ENCODE measurements at regions not wholly inside any gene's neighbourhood (a gene's known extent, or its start where the extent isn't known, plus 50 kb on each side); places are given as distances from the start of the nearest gene placed in this dataset.
A peak's percentile ranks its signal among the peaks of the same experiment; 100 is the strongest.

GRCh38 chr4:104848597-104849225, 298.0 kb upstream of the TET2 start:
- Histone ChIP-seq H3K4me3 (ENCODE audit: low read length) (no peak overlapping the region), H3K27ac (ENCODE audit: low read length) (no peak overlapping the region), H3K9me3 (ENCODE audit: control insufficient read depth, low read depth, low read length) (no peaks in the 10 kb centered on the region), H3K36me3 (ENCODE audit: control insufficient read depth, insufficient read depth, low read length) (no peaks in the 10 kb centered on the region), H3K27me3 (ENCODE audit: control insufficient read depth, insufficient read depth, low read length) (no peaks in the 10 kb centered on the region), H3K4me1 (ENCODE audit: control insufficient read depth, insufficient read depth, low read length) (no peaks in the 10 kb centered on the region)
- WGBS (ENCODE audit: insufficient coverage, low lambda C conversion rate), result no CpG with 5 or more reads among the region's 3 CpGs
- no peak for DNase-seq

DNA sequence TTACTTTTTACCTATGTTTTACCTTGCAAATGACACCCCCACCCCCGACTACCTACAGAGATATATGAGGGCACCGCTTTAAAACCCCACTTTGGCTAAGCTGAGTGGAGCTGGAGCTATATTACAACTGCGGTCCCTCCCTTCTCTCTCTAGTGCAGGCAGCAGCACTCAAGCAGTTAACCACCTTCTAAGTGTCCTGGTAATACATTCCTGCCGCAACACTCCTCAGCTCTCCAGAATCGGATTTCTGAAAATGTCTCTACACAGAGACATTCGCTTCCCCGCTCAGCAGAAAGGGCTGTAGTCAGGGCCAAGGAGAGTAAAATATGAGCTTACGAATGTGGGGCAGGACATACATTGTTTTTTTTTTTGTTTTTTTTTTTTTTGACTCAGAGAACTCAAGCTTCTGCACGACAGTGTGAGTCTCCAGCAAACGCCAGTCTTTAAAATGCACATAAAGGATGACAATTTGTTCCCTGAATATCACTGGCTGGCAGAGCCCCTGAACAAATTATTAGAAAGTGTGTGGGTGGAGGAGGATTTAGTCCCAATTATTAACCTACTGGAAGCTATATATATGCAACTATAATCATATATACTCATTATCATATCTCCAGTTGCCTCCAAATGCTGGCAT, 287.0 kb upstream of the TET2 start:
- no peak for DNase-seq
- Histone ChIP-seq H3K4me3 (ENCODE audit: low read length) (no peak overlapping the region), H3K27me3 (ENCODE audit: control insufficient read depth, insufficient read depth, low read length) (no peaks in the 10 kb centered on the region), H3K9me3 (ENCODE audit: control insufficient read depth, low read depth, low read length) (no peaks in the 10 kb centered on the region), H3K27ac (ENCODE audit: low read length) (no peak overlapping the region), H3K36me3 (ENCODE audit: control insufficient read depth, insufficient read depth, low read length) (no peaks in the 10 kb centered on the region), H3K4me1 (ENCODE audit: control insufficient read depth, insufficient read depth, low read length) (no peaks in the 10 kb centered on the region)
- WGBS (ENCODE audit: insufficient coverage, low lambda C conversion rate), result no CpG with 5 or more reads among the region's 10 CpGs

- no peak overlapping the region for H3K27ac ChIP-seq (ENCODE audit: low read length)
- no peaks in the 10 kb centered on the region for H3K9me3 ChIP-seq (ENCODE audit: control insufficient read depth, low read depth, low read length)
- H3K36me3 ChIP-seq (ENCODE audit: control insufficient read depth, insufficient read depth, low read length), result no peaks in the 10 kb centered on the region
- WGBS (ENCODE audit: insufficient coverage, low lambda C conversion rate), result 37% methylated on average over 2 of the region's 4 CpGs
- H3K27me3 ChIP-seq (ENCODE audit: control insufficient read depth, insufficient read depth, low read length), result no peaks in the 10 kb centered on the region
- no peaks in the 10 kb centered on the region for H3K4me1 ChIP-seq (ENCODE audit: control insufficient read depth, insufficient read depth, low read length)
- no peak overlapping the region for H3K4me3 ChIP-seq (ENCODE audit: low read length)
- DNase-seq, result peak; percentile 44 to 51
These were observed 286.2 kb upstream of the TET2 start for GRCh38 chr4:104860238-104861123.

- Histone ChIP-seq H3K27me3 (ENCODE audit: control insufficient read depth, insufficient read depth, low read length) (no peaks in the 10 kb centered on the region), H3K27ac (ENCODE audit: low read length) (no peak overlapping the region), H3K4me3 (ENCODE audit: low read length) (no peak overlapping the region), H3K9me3 (ENCODE audit: control insufficient read depth, low read depth, low read length) (no peaks in the 10 kb centered on the region), H3K36me3 (ENCODE audit: control insufficient read depth, insufficient read depth, low read length) (no peaks in the 10 kb centered on the region), H3K4me1 (ENCODE audit: control insufficient read depth, insufficient read depth, low read length) (no peaks in the 10 kb centered on the region)
- 100% methylated on average over 1 of the region's 4 CpGs for WGBS (ENCODE audit: insufficient coverage, low lambda C conversion rate)
- DNase-seq, result no peak
These were observed 279.9 kb upstream of the TET2 start for GRCh38 chr4:104866809-104867208.

DNA sequence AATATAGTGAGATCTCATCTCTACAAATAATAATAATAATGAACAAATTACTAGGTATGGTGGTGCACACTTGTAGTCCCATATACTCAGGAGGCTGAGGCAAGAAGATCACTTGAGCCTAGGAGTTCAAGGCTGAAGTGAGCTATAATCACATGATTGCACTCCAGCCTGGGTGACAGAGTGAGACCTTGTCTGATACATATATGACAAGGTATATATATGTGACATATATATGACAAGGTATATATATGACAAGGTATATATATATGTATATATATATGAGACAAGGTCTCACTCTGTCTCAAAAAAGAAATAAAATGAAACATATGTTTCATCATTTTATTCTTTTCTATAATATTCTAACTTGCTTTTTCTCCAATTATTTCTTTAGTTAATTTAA, 278.1 kb upstream of the TET2 start:
- no peaks in the 10 kb centered on the region for H3K4me1 ChIP-seq (ENCODE audit: control insufficient read depth, insufficient read depth, low read length)
- no peak for DNase-seq
- H3K27ac ChIP-seq (ENCODE audit: low read length), result no peak overlapping the region
- H3K9me3 ChIP-seq (ENCODE audit: control insufficient read depth, low read depth, low read length), result no peaks in the 10 kb centered on the region
- H3K27me3 ChIP-seq (ENCODE audit: control insufficient read depth, insufficient read depth, low read length), result no peaks in the 10 kb centered on the region
- no peaks in the 10 kb centered on the region for H3K36me3 ChIP-seq (ENCODE audit: control insufficient read depth, insufficient read depth, low read length)
- H3K4me3 ChIP-seq (ENCODE audit: low read length), result no peak overlapping the region

GRCh38 chr4:104868958-104869357, 277.7 kb upstream of the TET2 start:
- no peak overlapping the region for H3K27ac ChIP-seq (ENCODE audit: low read length)
- H3K4me3 ChIP-seq (ENCODE audit: low read length), result no peak overlapping the region
- no peaks in the 10 kb centered on the region for H3K27me3 ChIP-seq (ENCODE audit: control insufficient read depth, insufficient read depth, low read length)
- H3K36me3 ChIP-seq (ENCODE audit: control insufficient read depth, insufficient read depth, low read length), result no peaks in the 10 kb centered on the region
- no peaks in the 10 kb centered on the region for H3K4me1 ChIP-seq (ENCODE audit: control insufficient read depth, insufficient read depth, low read length)
- no peak for DNase-seq
- WGBS (ENCODE audit: insufficient coverage, low lambda C conversion rate), result 95% methylated on average over 2 of the region's 2 CpGs
- H3K9me3 ChIP-seq (ENCODE audit: control insufficient read depth, low read depth, low read length), result no peaks in the 10 kb centered on the region

- no peaks in the 10 kb centered on the region for H3K9me3 ChIP-seq (ENCODE audit: control insufficient read depth, low read depth, low read length)
- H3K36me3 ChIP-seq (ENCODE audit: control insufficient read depth, insufficient read depth, low read length), result no peaks in the 10 kb centered on the region
- H3K27me3 ChIP-seq (ENCODE audit: control insufficient read depth, insufficient read depth, low read length), result no peaks in the 10 kb centered on the region
- H3K27ac ChIP-seq (ENCODE audit: low read length), result no peak overlapping the region
- WGBS (ENCODE audit: insufficient coverage, low lambda C conversion rate), result 100% methylated on average over 1 of the region's 1 CpG
- H3K4me3 ChIP-seq (ENCODE audit: low read length), result no peak overlapping the region
- DNase-seq, result no peak
- H3K4me1 ChIP-seq (ENCODE audit: control insufficient read depth, insufficient read depth, low read length), result no peaks in the 10 kb centered on the region
These were observed 276.8 kb upstream of the TET2 start for GRCh38 chr4:104869831-104870230.

DNA sequence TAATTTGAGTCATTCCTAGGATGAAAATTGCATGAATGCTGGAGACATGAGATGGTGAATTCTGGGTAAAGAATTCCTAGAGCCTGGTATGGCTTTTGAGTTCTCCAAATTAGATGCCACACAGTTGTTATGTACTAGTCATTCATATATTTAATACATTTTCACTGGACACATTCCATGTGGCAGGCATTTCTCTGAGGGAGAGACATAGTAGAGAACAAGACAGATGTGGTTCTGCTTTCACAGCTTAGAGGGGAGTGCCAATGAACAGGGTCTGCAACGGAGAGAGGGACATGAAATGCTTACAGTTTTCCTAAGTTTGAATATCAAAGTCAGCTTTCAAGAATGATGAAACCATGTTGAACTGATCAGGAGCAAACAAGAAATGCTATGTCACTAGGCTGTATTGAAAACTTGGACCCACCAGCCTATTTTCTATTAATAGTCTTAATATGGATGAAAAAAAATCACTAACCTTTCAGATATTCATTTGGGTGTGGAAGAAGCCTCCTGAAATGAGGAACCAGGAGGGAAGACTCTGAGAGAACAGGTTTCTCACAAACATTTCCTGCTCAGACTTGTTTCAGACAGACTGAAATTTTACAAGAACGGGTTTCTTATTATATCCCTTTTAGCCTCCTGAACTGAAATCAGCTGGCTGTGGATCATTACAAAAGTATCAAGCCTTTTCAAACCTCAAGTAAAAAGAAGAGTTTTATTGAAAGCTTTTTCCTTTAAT, 276.0 kb upstream of the TET2 start:
- Histone ChIP-seq H3K36me3 (ENCODE audit: control insufficient read depth, insufficient read depth, low read length) (no peaks in the 10 kb centered on the region), H3K4me1 (ENCODE audit: control insufficient read depth, insufficient read depth, low read length) (no peaks in the 10 kb centered on the region), H3K9me3 (ENCODE audit: control insufficient read depth, low read depth, low read length) (no peaks in the 10 kb centered on the region), H3K27me3 (ENCODE audit: control insufficient read depth, insufficient read depth, low read length) (no peaks in the 10 kb centered on the region), H3K4me3 (ENCODE audit: low read length) (no peak overlapping the region), H3K27ac (ENCODE audit: low read length) (no peak overlapping the region)
- WGBS (ENCODE audit: insufficient coverage, low lambda C conversion rate), result no CpG with 5 or more reads among the region's 2 CpGs
- DNase-seq, result no peak

- DNase-seq, result no peak
- no peaks in the 10 kb centered on the region for H3K4me1 ChIP-seq (ENCODE audit: control insufficient read depth, insufficient read depth, low read length)
- no peak overlapping the region for H3K4me3 ChIP-seq (ENCODE audit: low read length)
- H3K9me3 ChIP-seq (ENCODE audit: control insufficient read depth, low read depth, low read length), result no peaks in the 10 kb centered on the region
- H3K36me3 ChIP-seq (ENCODE audit: control insufficient read depth, insufficient read depth, low read length), result no peaks in the 10 kb centered on the region
- H3K27ac ChIP-seq (ENCODE audit: low read length), result no peak overlapping the region
- H3K27me3 ChIP-seq (ENCODE audit: control insufficient read depth, insufficient read depth, low read length), result no peaks in the 10 kb centered on the region
These were observed 267.7 kb upstream of the TET2 start for GRCh38 chr4:104878936-104879335.

DNA sequence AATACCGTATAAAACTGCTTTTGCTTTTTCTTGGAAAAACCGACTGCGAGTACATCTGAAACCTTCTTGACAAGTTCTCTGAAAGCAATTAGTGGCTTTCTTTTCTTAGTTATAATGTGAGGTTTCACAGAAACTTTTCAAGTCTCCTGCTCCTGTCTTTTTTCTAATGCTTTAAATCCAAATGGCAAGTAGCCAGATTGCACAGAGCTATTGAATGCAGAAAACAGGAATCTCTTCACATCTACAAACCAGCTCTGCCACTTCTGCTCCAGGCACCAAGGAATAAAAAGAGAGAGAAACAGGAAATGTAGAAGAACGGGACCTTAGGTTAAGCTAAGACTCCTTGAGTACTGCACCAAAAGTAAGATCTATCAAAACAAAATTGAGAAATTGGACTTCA, 267.3 kb upstream of the TET2 start:
- no peak overlapping the region for H3K27ac ChIP-seq (ENCODE audit: low read length)
- no peaks in the 10 kb centered on the region for H3K27me3 ChIP-seq (ENCODE audit: control insufficient read depth, insufficient read depth, low read length)
- DNase-seq, result no peak
- H3K36me3 ChIP-seq (ENCODE audit: control insufficient read depth, insufficient read depth, low read length), result no peaks in the 10 kb centered on the region
- H3K4me3 ChIP-seq (ENCODE audit: low read length), result no peak overlapping the region
- 63% methylated on average over 3 of the region's 4 CpGs for WGBS (ENCODE audit: insufficient coverage, low lambda C conversion rate)
- no peaks in the 10 kb centered on the region for H3K4me1 ChIP-seq (ENCODE audit: control insufficient read depth, insufficient read depth, low read length)
- no peaks in the 10 kb centered on the region for H3K9me3 ChIP-seq (ENCODE audit: control insufficient read depth, low read depth, low read length)

All from large intestine (tissue), 3 donors.